IPS-18c (cell line): ENCODE measurements at regions not wholly inside any gene's neighbourhood (a gene's known extent, or its start where the extent isn't known, plus 50 kb on each side); places are given as distances from the start of the nearest gene placed in this dataset.

ENCODE experiments used
- H3K4me3 ChIP-seq: 2 replicates; pipeline ENCODE4 v1.7.0; 2013; ENCODE audit warnings: low read depth, mild to moderate bottlenecking, low read length, moderate library complexity; ENCODE audit not compliant: insufficient read depth
- H3K9me3 ChIP-seq: one replicate; pipeline ENCODE4 v1.6.1; 2013; ENCODE audit warnings: mild to moderate bottlenecking, low read length, moderate library complexity; ENCODE audit not compliant: control insufficient read depth, insufficient read depth

DNA sequence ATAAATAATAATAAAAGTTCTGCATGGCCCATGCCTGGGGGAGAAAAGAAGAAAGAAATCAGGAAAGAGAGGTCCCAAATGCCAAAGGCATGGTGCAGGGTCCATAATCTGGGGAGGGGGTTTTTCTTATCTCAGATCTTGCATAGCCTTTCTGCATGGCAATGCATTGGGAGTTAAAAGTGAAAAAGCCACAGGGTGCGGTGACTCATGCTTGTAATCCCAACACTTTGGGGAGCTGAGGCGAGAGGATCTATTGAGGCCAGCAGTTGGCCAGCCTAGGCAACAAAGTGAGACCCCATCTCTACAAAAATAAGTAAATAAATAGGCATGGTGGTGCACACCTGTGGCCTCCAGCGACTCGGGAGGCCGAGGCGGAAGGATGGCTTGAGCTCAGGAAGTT, 76.8 kb upstream of the GATA2 start:
- Histone ChIP-seq H3K4me3 (no peak overlapping the region), H3K9me3 (no peaks in the 10 kb centered on the region)

GRCh38 chr3:128568602-128569490, 75.8 kb upstream of the GATA2 start:
- Histone ChIP-seq H3K4me3 (no peak overlapping the region), H3K9me3 (no peaks in the 10 kb centered on the region)

DNA sequence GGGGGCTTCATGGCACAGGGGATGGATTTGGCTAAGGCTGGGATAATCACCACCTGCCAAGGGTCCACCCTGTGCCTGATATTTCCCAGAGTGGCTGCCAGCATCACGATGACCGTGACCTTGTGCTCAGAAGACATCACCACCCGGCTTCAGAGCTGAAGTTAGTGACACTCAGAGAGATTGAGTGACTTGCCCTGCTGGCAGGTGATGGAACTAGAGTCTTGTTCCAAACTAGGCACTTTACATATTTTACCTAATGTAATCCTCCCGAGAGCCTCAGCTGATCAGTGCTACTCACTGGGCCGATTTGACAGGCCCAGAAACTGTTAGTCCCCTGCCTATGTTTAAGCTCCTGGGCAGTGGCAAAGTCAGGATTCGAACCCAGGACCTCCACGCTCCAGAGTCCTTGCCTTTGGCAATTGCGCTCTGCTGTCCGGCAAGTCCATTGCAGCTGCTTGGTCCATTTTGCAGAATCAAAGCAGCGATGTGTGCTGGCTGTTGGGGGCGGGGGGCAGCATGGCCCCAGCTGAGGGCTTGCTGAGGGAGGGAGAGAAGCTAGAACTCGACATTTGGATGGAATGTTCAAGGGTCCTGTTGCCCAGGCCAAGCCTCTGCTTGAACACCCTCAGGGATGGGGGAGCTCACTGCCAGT, 74.8 kb upstream of the GATA2 start:
- Histone ChIP-seq H3K9me3 (no peaks in the 10 kb centered on the region), H3K4me3 (no peak overlapping the region)

DNA sequence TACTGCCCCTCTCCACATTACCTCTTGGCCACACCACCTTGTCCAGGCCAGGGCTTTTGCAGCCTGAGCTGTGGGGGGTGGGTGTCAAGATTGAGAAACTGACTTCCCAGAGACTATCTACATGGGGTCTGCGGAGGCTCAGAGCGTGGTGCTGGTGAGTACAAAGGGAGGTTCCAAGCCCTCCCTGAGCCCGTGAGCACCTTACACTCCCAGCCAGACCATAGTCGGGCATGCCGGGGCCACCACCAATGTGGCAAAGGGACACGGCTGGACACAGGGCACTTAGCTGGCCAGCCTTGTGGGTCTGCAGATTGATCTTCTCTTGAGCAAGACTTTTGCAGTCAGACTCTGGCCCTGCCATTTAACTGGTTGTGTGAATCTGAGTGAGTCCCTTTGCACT, 74.1 kb upstream of the GATA2 start:
- H3K4me3 ChIP-seq: no peak overlapping the region
- H3K9me3 ChIP-seq: no peaks in the 10 kb centered on the region

DNA sequence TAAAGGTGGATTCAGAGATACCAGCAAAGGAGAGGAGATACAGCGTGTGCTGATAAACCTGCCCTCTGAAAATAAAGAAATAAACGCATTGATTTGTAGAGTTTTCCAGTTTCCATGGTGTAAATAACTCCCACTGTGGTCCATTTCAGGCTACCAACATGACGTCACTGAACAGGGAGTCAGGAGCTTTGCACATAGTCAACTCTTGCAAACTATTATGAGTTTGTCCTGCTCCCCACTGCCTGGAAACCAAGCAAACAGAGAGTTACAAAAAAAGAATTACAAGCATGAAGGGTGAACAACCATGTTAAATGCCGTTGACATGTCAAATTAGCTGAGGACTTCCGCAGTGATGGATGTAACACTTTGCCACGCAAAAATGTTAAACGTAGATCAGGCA, 70.4 kb upstream of the GATA2 start:
- no peak overlapping the region for H3K4me3 ChIP-seq
- H3K9me3 ChIP-seq: no peaks in the 10 kb centered on the region

DNA sequence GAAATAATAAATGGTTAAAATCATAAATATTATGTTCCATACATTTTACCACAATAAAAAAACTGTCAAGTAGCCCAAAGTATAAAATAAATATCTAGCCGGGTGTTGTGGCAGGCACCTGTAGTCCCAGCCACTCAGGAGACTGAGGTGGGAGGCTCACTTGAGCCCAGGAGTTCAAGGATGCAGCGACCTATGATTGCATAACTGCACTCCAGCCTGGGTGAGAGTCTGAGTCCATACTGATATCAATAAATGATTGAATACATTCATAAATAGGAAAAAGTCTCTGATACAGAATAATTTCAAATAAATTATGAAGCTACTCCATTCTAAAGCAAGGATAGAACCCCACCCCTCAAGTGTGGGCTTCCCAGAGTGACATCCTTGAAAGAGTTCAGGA, 68.5 kb upstream of the GATA2 start:
- H3K9me3 ChIP-seq: no peaks in the 10 kb centered on the region
- no peak overlapping the region for H3K4me3 ChIP-seq

DNA sequence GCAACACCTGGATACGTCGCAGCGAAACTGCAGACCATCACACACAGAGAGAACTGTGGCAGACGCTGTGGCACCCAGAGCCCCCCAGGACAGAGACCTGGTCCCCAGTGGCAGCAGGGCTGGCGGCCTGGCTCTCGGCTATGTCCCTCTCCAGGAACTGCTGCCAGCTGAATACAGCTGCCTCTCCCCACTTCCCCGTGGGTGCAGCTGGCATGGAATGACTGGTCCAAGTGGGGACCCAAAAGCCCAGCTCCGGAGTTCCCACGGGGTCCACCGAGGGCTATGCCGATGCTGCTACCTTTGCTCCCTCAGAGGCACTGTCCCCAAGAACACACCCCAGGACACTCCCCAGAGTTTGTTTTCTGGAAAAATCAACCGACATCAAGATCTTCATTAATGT, 67.8 kb upstream of the GATA2 start:
- H3K9me3 ChIP-seq: no peaks in the 10 kb centered on the region
- no peak overlapping the region for H3K4me3 ChIP-seq

- Histone ChIP-seq H3K4me3 (no peak overlapping the region), H3K9me3 (no peaks in the 10 kb centered on the region)
Measured at GRCh38 chr3:128559486-128560225, 66.7 kb upstream of the GATA2 start.

GRCh38 chr3:128557531-128558280, 64.7 kb upstream of the GATA2 start:
- Histone ChIP-seq H3K9me3 (no peaks in the 10 kb centered on the region), H3K4me3 (no peak overlapping the region)

- H3K9me3 ChIP-seq: no peaks in the 10 kb centered on the region
- no peak overlapping the region for H3K4me3 ChIP-seq
Measured at GRCh38 chr3:128556907-128557306, 63.9 kb upstream of the GATA2 start.

- Histone ChIP-seq H3K9me3 (no peaks in the 10 kb centered on the region), H3K4me3 (no peak overlapping the region)
Measured at GRCh38 chr3:128556384-128556783, 63.4 kb upstream of the GATA2 start.

- H3K9me3 ChIP-seq: no peaks in the 10 kb centered on the region
- H3K4me3 ChIP-seq: no peak overlapping the region
Measured at GRCh38 chr3:128555841-128556240, 62.8 kb upstream of the GATA2 start.

GRCh38 chr3:128555098-128555825, 62.3 kb upstream of the GATA2 start:
- Histone ChIP-seq H3K9me3 (no peaks in the 10 kb centered on the region), H3K4me3 (peak overlapping the region; percentile 34; the same call in 1 of the 2 replicates)

DNA sequence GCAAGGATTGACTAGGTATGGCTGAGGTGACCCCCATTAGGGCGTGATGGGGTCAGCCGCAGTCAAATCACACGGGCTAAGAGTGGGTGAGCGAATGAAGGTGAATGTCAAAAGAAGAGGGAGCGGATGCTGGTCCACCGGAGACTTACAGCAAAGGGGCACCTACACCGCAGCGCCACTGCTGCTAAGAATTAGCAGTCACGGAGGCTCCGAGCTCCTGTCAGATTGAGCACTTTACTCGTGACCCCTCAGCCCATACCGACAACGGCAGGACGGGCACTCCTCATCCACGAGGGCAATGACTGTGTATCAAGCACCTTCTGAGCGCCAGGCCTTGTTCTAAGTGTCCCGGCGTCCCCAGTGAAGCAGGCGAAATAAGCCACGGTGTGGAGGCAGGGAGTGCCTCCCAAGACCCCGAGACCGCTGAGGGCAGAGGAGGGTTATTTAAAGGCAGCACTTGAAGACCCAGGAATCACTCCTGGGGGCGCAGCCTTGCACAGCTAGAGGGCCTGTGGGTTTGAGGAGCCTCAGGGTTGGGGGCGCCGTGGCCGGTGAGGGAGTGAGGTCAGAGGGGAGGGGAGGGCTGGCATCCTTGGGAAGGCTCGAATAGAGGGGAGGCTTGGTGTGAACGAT, 61.6 kb upstream of the GATA2 start:
- H3K4me3 ChIP-seq: peak overlapping the region; percentile 34; the same call in 1 of the 2 replicates

DNA sequence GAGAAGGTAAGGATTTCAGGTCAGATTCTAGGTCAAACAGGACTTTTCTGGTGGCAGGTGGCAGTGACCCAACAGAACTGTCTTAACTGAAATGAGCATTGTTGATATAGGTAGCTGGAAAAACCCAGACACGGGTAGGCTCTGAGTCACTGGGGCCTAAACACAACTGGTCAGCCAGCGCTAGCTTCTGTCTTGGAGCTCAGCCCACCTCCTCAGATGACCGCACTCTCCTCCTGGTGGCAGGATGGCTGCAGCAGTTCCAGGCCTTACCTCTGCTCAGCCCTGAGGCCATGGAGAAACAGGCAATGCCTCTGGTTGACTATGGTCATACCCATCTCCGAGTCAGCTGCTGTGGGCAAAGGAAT, 61.1 kb upstream of the GATA2 start:
- Histone ChIP-seq H3K4me3 (no peak overlapping the region), H3K9me3 (no peaks in the 10 kb centered on the region)

More for the DNA sequence above, 61.6 kb upstream of the GATA2 start:
- no peaks in the 10 kb centered on the region for H3K9me3 ChIP-seq

DNA sequence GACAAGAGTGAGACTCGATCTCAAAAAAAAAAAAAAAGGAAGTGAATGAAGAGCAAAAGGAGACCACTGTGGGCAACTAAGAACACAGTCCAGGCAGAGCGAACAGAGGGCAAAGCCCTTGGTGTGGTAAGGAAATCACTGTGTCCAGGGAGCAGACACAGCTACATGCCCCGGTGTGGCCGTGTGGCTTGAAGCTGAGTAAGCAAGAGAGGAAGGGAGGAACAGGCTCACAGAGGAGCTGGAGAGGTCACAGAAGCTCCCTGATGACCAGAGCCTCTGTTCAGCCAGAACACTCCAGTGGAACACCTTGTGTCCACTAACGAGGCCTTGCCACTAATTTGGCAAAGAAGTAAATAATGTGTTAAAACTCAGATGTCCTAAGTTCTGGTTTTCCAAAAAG, 60.6 kb upstream of the GATA2 start:
- Histone ChIP-seq H3K4me3 (no peak overlapping the region), H3K9me3 (no peaks in the 10 kb centered on the region)
